NCI-H526 (cell line): ENCODE measurements at regions not wholly inside any gene's neighbourhood (a gene's known extent, or its start where the extent isn't known, plus 50 kb on each side); places are given as distances from the start of the nearest gene placed in this dataset.

Source experiments
- DNase-seq, 2 experiments: peaks; one replicate each; lab custom pipeline; 2025; lab: John Stamatoyannopoulos, UW

DNA sequence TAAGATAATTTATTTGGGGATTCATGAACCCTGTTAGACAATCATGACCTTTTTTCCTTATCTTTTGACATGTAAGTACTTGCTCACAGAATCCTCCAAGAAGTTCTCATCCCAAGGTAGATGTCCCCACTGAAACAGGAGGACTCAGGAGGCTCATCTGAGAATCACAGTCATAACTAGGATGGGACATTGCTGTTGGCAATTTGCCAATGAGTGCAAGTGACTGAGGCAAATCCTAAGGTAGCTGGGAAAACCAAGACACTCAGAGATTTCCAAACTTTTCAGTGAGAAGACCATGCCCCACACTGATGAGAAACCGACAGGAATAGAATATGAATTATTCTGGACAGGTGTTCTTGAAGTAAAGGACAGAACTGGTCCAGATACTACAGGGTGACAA, 735.0 kb downstream of the TMEM182 start:
- peak in 1 of 2 experiments; percentile 1 for DNase-seq

DNA sequence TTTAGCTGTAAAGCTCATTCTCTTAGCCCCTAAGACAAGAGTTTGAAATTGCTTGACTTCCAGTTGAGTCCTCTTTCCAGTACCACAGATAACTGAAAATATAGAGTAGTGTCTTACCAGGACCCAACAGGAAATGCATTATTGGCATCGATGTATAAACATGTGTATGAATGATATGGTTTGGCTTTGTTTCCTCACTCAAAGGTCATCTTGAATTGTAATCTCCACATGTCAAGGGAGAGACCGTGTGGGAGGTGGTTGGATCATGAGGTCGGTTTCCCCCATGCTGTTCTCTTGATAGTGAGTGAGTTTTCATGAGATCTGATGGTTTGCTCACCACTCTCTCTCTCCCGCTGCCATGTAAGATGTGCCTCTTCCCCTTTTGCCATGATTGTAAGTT, 745.0 kb downstream of the TMEM182 start:
- no peak for DNase-seq

DNA sequence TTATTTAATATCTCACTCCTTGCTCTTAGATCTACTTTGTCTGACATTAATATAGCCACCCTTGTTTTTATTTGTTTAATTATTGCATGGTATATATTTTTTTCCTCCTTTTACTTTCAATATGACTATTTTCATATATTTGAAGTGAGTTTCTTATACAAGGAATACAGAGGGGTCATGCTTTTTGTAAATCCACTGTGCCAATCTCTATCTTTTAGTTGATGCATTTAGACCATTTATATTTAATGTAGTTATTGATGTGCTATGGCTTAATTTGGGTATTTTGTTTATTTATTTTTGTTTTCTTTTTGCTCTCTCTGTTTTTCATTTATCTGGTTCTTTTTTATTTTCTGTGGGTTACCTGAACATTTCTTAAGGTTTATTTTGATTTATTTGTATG, 750.6 kb downstream of the TMEM182 start:
- DNase-seq: no peak

DNA sequence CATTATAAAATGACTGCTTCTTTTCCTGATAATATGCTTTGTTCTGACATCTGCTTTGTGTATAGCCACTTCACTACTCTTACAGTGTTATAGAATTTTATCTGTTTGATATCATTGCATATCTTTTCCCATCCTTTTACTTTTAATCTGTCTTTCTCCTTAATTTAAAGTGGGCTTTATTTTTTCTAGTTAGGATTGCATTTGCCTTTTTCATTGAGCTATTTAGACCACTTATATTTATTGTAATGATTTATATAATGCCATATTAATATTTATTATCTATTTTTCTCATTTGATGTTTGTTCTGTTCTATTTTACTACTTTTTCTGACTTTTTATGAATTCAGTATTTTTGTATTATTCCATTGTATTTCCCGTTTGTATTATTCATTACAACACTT, 758.7 kb downstream of the TMEM182 start:
- no peak for DNase-seq

DNA sequence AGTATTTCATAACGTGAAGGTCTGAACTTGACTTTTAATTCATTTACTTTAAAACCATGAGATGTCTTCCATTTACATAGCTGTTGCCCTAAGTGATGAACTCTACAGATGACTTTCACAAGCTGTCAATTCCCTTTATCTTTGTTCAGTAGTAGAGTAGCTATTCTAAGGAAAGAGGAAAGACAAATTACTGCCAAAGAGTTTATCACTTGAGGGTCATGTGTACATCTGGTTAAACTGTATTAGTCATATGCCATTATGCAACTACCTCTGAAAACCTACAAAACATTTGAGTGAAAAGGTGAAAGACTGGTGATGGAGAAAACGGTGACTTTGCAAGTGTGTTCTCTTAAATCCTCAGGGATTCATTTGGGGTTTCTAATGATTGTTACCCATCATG, 763.9 kb downstream of the TMEM182 start:
- no peak for DNase-seq

DNA sequence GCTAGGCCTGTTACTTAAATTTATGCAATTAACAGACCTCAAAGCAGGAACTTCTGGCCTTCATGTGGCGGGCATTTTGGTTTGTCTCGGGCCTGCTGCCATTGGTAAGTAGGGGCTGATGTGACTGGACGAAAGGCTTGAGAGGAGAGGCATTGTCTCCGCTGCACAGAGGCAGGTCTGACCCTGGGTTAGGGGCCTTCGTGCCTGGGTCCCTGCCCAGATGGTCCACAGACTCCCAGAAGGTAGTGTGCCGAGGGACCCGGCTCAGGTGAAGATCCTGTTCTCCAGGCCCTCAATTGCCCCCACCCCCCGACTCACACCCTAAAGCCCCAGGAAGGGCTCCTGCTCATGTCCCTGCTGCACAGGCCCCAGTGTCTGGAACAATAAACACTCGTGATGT, 764.9 kb downstream of the TMEM182 start:
- DNase-seq: no peak

DNA sequence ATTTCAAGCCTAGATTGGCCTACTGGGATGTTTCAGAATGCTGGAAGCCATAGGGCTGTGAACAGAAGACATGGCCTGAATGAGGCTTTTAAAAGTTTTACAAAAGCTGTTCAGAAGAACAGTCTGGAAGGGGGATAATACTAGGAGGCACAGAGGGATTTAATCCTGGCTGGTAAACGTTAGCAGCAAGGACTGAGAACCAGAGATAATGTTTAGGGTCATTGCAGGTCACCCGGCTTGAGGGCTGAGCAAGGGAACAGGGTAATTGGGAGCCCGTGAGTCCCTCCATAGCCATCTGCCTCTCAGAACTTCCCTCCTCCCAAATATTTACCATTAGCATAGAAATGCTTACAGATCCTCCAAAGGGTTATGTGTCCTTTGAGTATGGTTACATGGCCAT, 765.4 kb downstream of the TMEM182 start:
- DNase-seq: no peak

DNA sequence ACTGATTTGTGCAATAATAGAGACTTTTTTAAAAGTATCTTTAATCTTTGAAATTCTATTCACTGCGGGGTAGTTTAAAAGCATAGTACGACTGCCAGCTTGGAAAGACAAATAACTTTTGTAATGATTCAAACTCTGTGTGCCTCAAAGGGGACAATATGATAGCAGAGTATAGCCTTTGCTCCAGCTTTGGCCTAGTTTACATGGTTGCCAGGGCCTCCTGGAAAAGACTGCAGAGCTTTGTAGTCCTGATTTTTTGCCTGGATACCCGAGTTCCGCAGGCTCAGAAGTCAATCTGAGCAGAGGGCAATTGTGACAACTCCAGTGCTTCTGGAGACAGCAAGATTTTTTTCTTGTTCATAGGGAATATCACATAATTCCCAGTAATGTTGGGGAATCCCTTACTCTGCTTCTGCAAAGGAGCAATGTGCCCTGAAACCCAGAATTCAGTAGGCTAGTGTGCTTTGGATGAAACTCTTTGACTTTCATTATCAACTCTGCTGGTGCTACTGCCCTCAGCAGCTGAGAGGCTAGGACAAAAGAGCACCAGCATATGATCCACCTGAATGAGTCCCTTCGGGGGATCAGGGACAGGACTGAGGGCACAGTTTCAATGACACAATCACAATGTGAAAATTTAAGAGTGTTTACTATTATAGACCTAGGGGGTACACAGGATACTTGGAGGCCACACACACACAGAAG, 768.1 kb downstream of the TMEM182 start:
- DNase-seq: no peak

DNA sequence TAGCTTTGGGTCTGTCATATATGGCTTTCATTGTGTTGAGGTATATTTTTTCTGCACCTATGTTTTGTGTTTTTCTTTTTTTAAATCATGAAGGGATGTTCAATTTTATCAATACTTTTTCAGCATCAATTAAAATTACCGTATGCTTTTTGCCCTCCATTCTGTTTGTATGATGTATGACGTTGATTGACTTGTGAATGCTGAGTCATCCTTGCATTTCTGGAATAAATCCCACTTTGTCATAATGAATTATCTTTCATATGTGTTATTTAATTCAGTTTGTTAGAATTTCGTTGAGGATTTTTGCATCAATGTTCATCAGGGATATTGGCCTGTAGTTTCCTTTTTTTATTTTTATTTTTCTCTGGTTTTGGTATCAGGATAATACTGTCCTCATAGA, 790.9 kb downstream of the TMEM182 start:
- DNase-seq: no peak

DNA sequence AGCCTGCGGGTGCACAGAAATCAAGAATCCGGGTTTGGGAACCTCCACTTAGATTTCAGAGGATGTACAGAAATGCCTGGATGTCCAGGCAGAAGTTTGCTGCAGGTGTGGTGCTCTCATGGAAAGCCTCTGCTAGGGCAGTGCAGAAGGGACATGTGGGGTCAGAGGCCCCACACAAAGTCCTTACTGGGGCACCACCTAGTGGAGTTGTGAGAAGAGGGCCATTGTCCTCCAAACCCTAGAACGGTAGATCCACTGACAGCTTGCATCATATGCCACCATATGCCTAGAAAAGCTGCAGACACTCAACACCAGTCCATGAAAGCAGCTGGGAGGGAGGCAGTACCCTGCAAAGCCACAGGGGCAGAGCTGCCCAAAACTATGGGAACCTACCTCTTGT, 833.0 kb downstream of the TMEM182 start:
- DNase-seq: no peak

DNA sequence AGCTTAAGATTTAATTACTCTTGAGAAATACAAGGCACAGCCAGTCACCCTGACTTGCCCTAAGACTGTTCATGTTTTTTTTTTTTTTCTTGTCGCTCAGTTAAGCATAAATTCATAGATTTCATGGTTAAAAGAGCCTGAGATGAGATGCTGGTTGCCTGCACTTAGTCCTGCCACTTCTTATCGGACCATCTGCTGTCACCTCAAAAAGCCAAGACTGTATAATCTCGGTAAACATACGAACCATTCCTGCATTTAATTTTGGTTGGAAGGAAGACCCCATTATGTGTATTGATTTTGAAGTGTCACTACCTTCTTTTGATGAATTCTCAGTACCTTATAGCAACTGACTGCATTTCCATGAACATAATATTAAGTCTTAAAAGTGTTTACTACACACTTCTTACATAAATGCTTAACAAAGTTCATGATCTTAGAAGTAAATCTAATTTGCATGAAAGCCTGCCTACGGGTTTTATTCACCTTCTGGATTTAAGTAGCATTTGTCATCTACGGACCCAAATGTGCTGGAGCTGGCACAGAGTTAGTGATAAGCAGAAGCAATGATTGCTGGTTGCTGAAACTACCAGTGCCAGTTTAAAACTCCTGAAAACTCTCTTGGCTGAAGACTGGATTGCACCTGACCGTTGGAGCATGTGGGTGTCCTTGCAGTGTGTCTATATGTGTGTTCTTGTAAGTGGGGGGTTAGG, 843.4 kb downstream of the TMEM182 start:
- no peak for DNase-seq

DNA sequence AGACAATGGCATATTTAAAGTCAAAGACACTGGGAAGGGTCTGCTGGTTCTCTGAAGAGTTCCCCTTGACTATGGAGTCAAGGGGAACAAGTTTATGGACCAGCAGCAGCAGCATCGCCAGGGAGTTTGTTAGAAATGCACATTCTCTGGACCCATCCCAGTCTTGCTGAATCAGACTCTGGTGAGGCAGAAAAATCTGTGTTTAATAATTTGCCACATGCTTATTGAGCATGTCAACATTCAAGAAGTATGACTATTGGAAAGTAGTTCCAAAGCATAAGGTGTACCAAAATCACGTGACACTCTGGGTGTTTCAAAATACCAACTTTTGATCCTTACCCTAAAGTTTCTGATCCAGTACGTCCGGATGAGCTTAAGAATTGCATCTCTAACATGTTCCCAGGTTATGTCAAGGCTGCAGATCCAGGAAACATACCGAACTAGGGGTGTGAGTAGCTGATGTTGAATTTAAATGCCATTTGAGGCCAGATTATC, 853.8 kb downstream of the TMEM182 start:
- DNase-seq: no peak

DNA sequence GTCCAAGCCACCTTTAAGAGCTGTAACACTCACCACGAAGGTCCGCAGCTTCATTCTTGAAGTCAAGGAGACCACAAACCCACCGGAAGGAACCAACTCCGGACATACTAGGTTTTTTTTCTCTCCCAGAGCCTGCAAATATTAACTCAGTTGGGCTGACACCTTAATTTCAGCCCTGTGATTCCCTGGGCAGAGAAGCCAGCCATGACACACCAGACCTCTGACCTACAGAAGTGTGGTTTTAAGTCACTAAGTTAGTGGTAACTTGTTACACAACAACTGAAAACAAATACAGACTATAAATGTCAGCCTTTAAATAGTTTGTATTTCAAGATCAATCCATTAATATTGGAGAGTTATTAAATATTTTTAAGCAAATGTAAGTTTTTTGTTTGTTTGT, 855.1 kb downstream of the TMEM182 start:
- DNase-seq: no peak

DNA sequence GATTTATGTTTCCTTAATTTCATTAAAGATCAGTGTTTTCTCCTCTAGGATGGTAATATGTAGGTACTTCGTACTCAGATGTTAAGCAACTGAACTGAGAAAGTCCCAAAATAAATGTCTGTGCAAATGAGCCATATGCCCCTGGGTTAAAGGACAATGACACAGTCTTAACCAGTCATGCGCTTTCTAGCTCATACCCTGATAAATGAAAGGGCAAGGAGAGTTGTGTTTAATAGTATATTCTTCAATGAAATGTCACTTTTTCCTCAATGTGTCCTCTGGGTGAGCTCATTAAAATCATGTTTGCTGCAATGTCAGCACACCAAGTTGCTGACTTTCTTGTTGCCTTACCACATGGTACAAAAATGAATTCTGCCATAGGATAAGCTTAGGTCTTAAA, 856.3 kb downstream of the TMEM182 start:
- no peak for DNase-seq

DNA sequence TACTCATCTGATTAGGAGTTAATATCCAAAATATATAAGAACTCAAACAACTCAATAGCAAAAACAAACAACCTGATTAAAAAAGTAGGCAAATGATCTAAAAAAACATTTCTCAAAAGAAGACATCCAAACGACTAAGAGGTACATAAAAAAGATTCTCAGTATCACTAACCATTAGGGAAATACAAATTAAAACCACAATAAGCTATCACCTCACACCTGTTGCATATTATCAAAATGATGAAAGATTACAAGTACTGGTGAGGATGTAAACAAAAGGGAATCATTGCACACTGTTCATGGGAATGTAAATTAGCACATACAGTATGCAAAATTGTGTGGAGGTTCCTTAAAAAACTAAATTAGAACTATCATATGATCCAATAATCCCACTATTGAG, 865.5 kb downstream of the TMEM182 start:
- no peak for DNase-seq

DNA sequence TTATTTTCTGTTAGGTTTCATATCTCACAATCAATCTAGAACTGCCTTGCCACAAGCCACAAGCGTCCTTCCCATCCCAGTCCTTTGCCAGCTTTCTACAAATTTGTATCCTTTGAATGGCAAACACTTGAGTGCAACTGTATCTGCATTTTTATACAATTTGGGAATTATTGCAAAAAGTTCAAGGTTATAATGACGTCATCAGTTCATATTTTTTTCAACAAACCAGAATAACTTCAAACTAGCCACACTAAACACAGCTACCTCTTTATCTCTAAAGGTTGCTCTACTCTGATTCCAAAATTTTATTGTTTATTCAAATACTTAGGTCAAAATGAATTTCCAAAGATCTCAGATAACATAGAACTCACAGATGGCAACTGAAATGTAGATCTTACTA, 877.1 kb downstream of the TMEM182 start:
- no peak for DNase-seq

DNA sequence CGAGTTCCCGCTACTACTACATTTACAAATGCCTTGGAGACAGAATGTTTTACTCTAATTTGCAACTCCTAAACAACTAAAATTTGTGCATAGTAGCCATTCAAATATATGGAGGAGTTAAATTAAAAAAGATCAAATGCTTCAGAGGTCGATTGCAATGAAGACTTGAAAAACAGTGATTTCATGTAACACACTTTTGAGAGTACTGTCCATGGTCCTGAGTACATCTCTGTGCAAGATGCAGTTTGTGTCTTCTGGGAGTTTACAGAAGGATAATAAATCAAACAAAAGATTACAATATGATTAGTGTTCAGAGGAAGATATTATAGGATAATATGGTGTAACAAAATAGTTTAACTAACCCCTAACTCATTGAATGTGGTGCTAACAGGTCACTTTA, 894.7 kb downstream of the TMEM182 start:
- DNase-seq: no peak

DNA sequence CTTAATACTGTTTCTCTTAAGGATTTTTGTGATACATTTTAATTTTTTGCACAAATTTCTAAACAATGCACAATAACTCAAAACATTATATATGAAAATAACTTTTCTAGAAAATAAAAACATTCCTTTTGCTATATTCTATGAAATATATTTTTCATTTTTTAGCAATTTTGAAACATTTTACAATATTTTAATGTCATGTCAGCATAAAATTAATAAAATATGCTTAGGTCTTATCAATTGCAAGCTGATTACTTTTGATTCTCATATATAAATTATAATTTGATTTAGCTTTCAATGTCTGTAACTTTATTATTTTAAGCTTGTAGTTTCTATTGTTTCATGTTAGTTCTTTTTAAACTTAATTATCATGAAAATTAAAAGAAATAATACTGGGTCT, 898.7 kb downstream of the TMEM182 start:
- DNase-seq: no peak

DNA sequence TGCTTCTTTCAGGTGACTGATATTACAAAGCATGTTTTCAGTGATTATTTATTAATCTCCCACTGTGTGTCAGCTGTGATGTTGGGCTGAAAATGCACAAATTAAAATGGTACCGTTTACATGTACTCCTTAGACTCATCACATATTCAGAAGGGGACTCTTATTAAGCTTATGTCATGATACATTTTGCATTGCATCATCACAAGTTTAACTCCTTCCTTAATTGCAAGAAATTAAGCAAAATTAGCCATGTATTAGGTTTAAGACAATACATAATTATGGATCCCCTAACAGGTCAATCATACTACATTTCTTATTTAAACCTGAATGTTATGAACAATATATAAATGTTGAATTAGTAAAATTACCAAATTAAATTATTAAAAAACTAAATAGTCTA, 899.1 kb downstream of the TMEM182 start:
- no peak for DNase-seq

DNA sequence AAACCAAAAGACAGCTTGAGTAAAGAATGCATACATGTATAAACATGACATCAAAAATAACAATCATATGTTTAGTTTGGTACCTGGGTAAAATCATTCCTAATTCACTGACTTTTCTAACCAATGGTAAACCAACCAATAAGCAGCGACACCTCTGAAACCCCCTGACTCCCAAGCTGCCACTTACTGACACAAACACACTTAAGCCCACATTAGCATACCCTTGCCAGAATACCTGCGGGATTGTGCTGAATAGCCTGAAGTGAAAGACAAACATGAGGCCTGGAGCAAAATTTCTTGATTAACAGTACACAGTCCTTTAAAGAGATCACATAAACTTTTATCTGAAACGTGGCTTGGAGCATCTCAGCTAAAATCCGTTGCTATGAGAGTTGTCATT, 902.9 kb downstream of the TMEM182 start:
- DNase-seq: no peak

DNA sequence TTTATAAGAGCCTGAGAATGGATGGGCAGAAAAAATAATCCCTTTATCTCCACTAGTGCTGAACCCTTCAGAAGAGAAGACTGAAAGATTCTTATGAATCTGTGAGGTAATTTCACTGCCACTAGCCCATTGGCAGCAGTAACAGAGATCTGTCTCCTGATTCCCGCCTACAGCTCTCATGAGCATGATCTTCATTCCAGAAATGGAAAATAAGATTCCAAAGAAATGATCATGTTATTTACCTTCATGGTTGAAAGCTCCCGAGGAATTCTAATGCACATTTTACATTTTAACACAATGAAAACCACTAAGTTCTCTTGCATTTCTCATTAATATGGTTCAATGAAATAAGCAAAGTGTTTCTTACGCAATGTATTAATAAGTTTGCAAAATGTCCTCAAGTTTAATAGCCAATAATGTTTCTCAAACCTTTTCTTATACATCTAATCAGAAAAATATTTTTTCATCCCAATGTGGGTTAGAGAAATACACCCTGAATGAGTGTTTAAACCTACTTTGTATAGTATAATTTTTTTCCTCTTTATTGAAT, 905.6 kb downstream of the TMEM182 start:
- DNase-seq: no peak

DNA sequence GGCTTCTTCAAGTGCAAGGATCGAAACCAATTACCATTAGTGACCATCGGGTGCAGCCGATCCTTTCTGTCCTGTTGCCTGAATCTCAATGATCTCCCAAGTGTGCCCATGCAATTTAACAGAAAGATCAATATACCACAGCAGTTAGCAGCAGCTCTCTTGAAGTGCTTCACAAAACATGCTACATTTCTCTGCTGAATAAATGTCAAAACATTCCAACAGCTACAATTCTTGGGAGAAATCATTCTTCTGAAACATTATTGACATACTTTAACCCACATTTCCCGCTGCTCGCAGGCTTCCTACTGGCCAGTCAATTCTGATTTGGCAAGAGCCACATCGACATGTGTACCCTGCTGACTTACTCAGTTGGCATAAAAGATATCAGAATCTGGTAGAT, 907.7 kb downstream of the TMEM182 start:
- DNase-seq: no peak
